ENCODE measurements at regions not wholly inside any gene's neighbourhood (a gene's known extent, or its start where the extent isn't known, plus 50 kb on each side); places are given as distances from the start of the nearest gene placed in this dataset.
"Not testable (repeated sequence)": the region's sequence is repeated elsewhere in the genome, so short reads cannot be mapped to it uniquely, and the experiment has no call there.

DNA sequence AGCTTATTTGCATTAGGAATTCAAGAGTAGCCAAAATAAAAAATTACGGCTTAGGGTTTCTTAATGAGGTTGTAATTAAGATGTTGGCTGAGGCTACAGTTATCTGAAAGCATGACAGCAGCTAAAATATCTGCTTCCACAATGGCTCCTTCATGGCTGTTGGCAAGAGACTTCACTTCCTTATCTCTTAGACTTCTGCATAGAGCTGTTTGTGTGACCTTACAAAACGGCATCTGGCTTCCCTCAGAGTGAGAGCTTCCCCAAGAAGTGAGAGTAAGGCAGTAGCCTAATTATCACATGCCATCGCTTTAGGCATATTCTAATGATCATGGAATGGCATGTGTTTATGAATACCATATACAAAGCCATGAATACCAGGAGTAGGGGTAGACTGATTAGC lies 57.6 kb downstream of the CCDC59 start:
- Mint-ChIP-seq H3K27ac (ENCODE audit: unreplicated experiment) (no peak overlapping the region), H3K36me3 (ENCODE audit: unreplicated experiment) (no peaks in the 10 kb centered on the region), H3K4me3 (ENCODE audit: unreplicated experiment) (no peak overlapping the region), H3K9me3 (ENCODE audit: unreplicated experiment) (no peaks in the 10 kb centered on the region), H3K4me1 (ENCODE audit: low read depth, unreplicated experiment) (no peaks in the 10 kb centered on the region), H3K27me3 (ENCODE audit: unreplicated experiment) (no peaks in the 10 kb centered on the region)
- no peak for DNase-seq
- no peak for TF ChIP-seq CTCF (IDR thresholded peaks at IDR 0.05; ENCODE audit: partially characterized antibody, unreplicated experiment)

GRCh38 chr12:82299319-82300025 lies 58.7 kb downstream of the CCDC59 start:
- no peak for TF ChIP-seq CTCF (IDR thresholded peaks at IDR 0.05; ENCODE audit: partially characterized antibody, unreplicated experiment)
- no peaks in the 10 kb centered on the region for H3K9me3 Mint-ChIP-seq (ENCODE audit: unreplicated experiment)
- DNase-seq: no peak
- no peak overlapping the region for H3K4me3 Mint-ChIP-seq (ENCODE audit: unreplicated experiment)
- H3K27me3 Mint-ChIP-seq (ENCODE audit: unreplicated experiment): no peaks in the 10 kb centered on the region
- H3K36me3 Mint-ChIP-seq (ENCODE audit: unreplicated experiment): no peaks in the 10 kb centered on the region
- no peaks in the 10 kb centered on the region for H3K4me1 Mint-ChIP-seq (ENCODE audit: low read depth, unreplicated experiment)
- no peak overlapping the region for H3K27ac Mint-ChIP-seq (ENCODE audit: unreplicated experiment)

- TF ChIP-seq CTCF (IDR thresholded peaks at IDR 0.05; ENCODE audit: partially characterized antibody, unreplicated experiment): no peak
- H3K9me3 Mint-ChIP-seq (ENCODE audit: unreplicated experiment): no peaks in the 10 kb centered on the region
- DNase-seq: no peak
- H3K36me3 Mint-ChIP-seq (ENCODE audit: unreplicated experiment): no peaks in the 10 kb centered on the region
- peaks cover 2% of the 10 kb centered on the region for H3K27me3 Mint-ChIP-seq (ENCODE audit: unreplicated experiment)
- H3K27ac Mint-ChIP-seq (ENCODE audit: unreplicated experiment): no peak overlapping the region
- no peak overlapping the region for H3K4me3 Mint-ChIP-seq (ENCODE audit: unreplicated experiment)
- no peaks in the 10 kb centered on the region for H3K4me1 Mint-ChIP-seq (ENCODE audit: low read depth, unreplicated experiment)
Measured at GRCh38 chr12:82290415-82290814, 67.8 kb downstream of the CCDC59 start.

GRCh38 chr12:82281335-82281734 lies 76.9 kb downstream of the CCDC59 start:
- not testable (repeated sequence) for H3K36me3 Mint-ChIP-seq (ENCODE audit: unreplicated experiment); H3K4me1 Mint-ChIP-seq (ENCODE audit: low read depth, unreplicated experiment); H3K4me3 Mint-ChIP-seq (ENCODE audit: unreplicated experiment); H3K27me3 Mint-ChIP-seq (ENCODE audit: unreplicated experiment); H3K27ac Mint-ChIP-seq (ENCODE audit: unreplicated experiment); H3K9me3 Mint-ChIP-seq (ENCODE audit: unreplicated experiment); DNase-seq

- H3K4me3 Mint-ChIP-seq (ENCODE audit: unreplicated experiment): no peak overlapping the region
- no peak overlapping the region for H3K27ac Mint-ChIP-seq (ENCODE audit: unreplicated experiment)
- no peak for TF ChIP-seq CTCF (IDR thresholded peaks at IDR 0.05; ENCODE audit: partially characterized antibody, unreplicated experiment)
- no peaks in the 10 kb centered on the region for H3K4me1 Mint-ChIP-seq (ENCODE audit: low read depth, unreplicated experiment)
- no peak for DNase-seq
- H3K36me3 Mint-ChIP-seq (ENCODE audit: unreplicated experiment): no peaks in the 10 kb centered on the region
- no peaks in the 10 kb centered on the region for H3K27me3 Mint-ChIP-seq (ENCODE audit: unreplicated experiment)
- H3K9me3 Mint-ChIP-seq (ENCODE audit: unreplicated experiment): peaks cover 4% of the 10 kb centered on the region
Measured at GRCh38 chr12:82279536-82280058, 78.6 kb downstream of the CCDC59 start.
